Mesenchymal stem cell (in vitro differentiated cells and primary cell): ENCODE measurements at regions not wholly inside any gene's neighbourhood (a gene's known extent, or its start where the extent isn't known, plus 50 kb on each side); places are given as distances from the start of the nearest gene placed in this dataset.
A peak's percentile ranks its signal among the peaks of the same experiment; 100 is the strongest.

ENCODE experiments used
- DNase-seq: peaks from one replicate; pipeline ENCODE4 v3.0.0-alpha.2; 2013
- H2AFZ ChIP-seq: one replicate; pipeline ENCODE4 v1.6.1; 2013; ENCODE audit warnings: low read depth, mild to moderate bottlenecking, control low read depth, inconsistent platforms, low read length, moderate library complexity
- H2AK5ac ChIP-seq: 2 replicates; pipeline ENCODE4 v1.6.1; 2013; ENCODE audit warnings: low read length, moderate library complexity, mild to moderate bottlenecking, inconsistent platforms; ENCODE audit not compliant: severe bottlenecking
- H2BK120ac ChIP-seq: one replicate; pipeline ENCODE4 v1.6.1; 2013; ENCODE audit warnings: low read depth, mild to moderate bottlenecking, inconsistent platforms, low read length, moderate library complexity
- H2BK12ac ChIP-seq, 2 experiments: one replicate each; pipeline ENCODE4 v1.6.1; 2013; ENCODE audit warnings: inconsistent platforms in 2 of 2, low read length in 2 of 2, mild to moderate bottlenecking in 2 of 2, moderate library complexity in 2 of 2, control low read depth in 1 of 2
- H2BK15ac ChIP-seq: one replicate; pipeline ENCODE4 v1.6.1; 2013; ENCODE audit warnings: mild to moderate bottlenecking, low read depth, inconsistent platforms; ENCODE audit not compliant: poor library complexity, severe bottlenecking
- H2BK5ac ChIP-seq: 2 replicates; pipeline ENCODE4 v1.6.1; 2013; ENCODE audit warnings: low read depth, mild to moderate bottlenecking, low read length, control low read depth, inconsistent platforms; ENCODE audit not compliant: poor library complexity, severe bottlenecking
- H3K14ac ChIP-seq, 2 experiments: one replicate each; pipeline ENCODE4 v1.6.1; 2013; ENCODE audit warnings: inconsistent platforms in 2 of 2, low read length in 2 of 2, control low read depth in 1 of 2, mild to moderate bottlenecking in 1 of 2, moderate library complexity in 1 of 2
- H3K18ac ChIP-seq, 2 experiments: one replicate each; pipeline ENCODE4 v1.6.1; 2013; ENCODE audit warnings: inconsistent platforms in 2 of 2, low read length in 2 of 2, control low read depth in 1 of 2, low read depth in 1 of 2, mild to moderate bottlenecking in 1 of 2
- H3K23ac ChIP-seq, 2 experiments: one replicate each; pipeline ENCODE4 v1.6.1; 2013; ENCODE audit warnings: inconsistent platforms in 2 of 2, low read length in 2 of 2, mild to moderate bottlenecking in 2 of 2, moderate library complexity in 2 of 2, control low read depth in 1 of 2
- H3K27ac ChIP-seq: 2 replicates; pipeline ENCODE4 v1.5.1; 2013; ENCODE audit warnings: mild to moderate bottlenecking, moderate library complexity, low read length, control low read depth, inconsistent platforms; ENCODE audit not compliant: poor library complexity, severe bottlenecking
- H3K27me3 ChIP-seq, 2 experiments: 2 replicates each; pipeline versions ENCODE4 v1.6.1 to v1.7.0; 2013; ENCODE audit warnings: low read length in 2 of 2, mild to moderate bottlenecking in 2 of 2, moderate library complexity in 2 of 2, control low read depth in 1 of 2, inconsistent platforms in 1 of 2; ENCODE audit not compliant: control insufficient read depth in 1 of 2, insufficient read depth in 1 of 2
- H3K36me3 ChIP-seq, 2 experiments: 2 replicates each; pipeline versions ENCODE4 v1.6.1 to v1.7.0; 2013; ENCODE audit warnings: low read length in 2 of 2, control low read depth in 1 of 2, inconsistent platforms in 1 of 2, low read depth in 1 of 2, mild to moderate bottlenecking in 1 of 2; ENCODE audit not compliant: insufficient read depth in 2 of 2, control insufficient read depth in 1 of 2
- H3K4ac ChIP-seq, 2 experiments: one replicate each; pipeline ENCODE4 v1.6.1; 2013; ENCODE audit warnings: inconsistent platforms in 2 of 2, low read length in 2 of 2, mild to moderate bottlenecking in 2 of 2, moderate library complexity in 2 of 2, control low read depth in 1 of 2, low read depth in 1 of 2
- H3K4me1 ChIP-seq: 2 replicates; pipeline ENCODE4 v1.6.1; 2013; ENCODE audit warnings: low read depth, low read length, control low read depth; ENCODE audit not compliant: control insufficient read depth, insufficient read depth
- H3K4me2 ChIP-seq: 2 replicates; pipeline ENCODE4 v1.6.1; 2013; ENCODE audit warnings: low read length, mild to moderate bottlenecking, inconsistent platforms; ENCODE audit not compliant: poor library complexity, severe bottlenecking
- H3K4me3 ChIP-seq, 2 experiments: 2 replicates each; pipeline versions ENCODE4 v1.5.1 to v1.7.0; 2013; ENCODE audit warnings: low read length in 2 of 2, mild to moderate bottlenecking in 2 of 2, control low read depth in 1 of 2, low read depth in 1 of 2; ENCODE audit not compliant: insufficient read depth in 1 of 2
- H3K79me1 ChIP-seq: replicated peaks from 2 replicates; pipeline ENCODE4 v1.6.1; 2013; ENCODE audit warnings: mild to moderate bottlenecking, control low read depth, low read length, inconsistent platforms; ENCODE audit not compliant: poor library complexity, severe bottlenecking
- H3K9ac ChIP-seq: 2 replicates; pipeline ENCODE4 v1.7.0; 2013; ENCODE audit warnings: mild to moderate bottlenecking, low read length, moderate library complexity
- H3K9me3 ChIP-seq: 2 replicates; pipeline ENCODE4 v1.7.0; 2013; ENCODE audit warnings: mild to moderate bottlenecking, low read length; ENCODE audit not compliant: control insufficient read depth
- H4K8ac ChIP-seq: one replicate; pipeline ENCODE4 v1.6.1; 2013; ENCODE audit warnings: inconsistent platforms, mild to moderate bottlenecking, low read length, moderate library complexity
- H4K91ac ChIP-seq: one replicate; pipeline ENCODE4 v1.6.1; 2013; ENCODE audit warnings: mild to moderate bottlenecking, low read length, inconsistent platforms
- WGBS: methylation state at CpG from one replicate; pipeline ENCODE4 v1.1.7; 2013; ENCODE audit warnings: mixed read lengths; 5-methylcytosine and 5-hydroxymethylcytosine counted together

- no peak overlapping the region for H2AK5ac ChIP-seq
- no peak overlapping the region for H3K27ac ChIP-seq
- WGBS: 21% methylated on average over 1 of the region's 1 CpG
Measured at GRCh38 chr5:114296191-114296590, 65.7 kb upstream of the KCNN2 start.

GRCh38 chr5:114297915-114298314 lies 64.0 kb upstream of the KCNN2 start:
- Histone ChIP-seq H3K18ac (no peak overlapping the region), H4K8ac (no peak overlapping the region), H3K27ac (no peak overlapping the region), H3K4me1 (no peaks in the 10 kb centered on the region), H3K9me3 (no peaks in the 10 kb centered on the region), H3K14ac (no peak overlapping the region), H3K23ac (no peak overlapping the region), H2BK15ac (no peak overlapping the region), H2BK12ac (peak overlapping the region in 1 of 2 experiments; percentile 37), H3K9ac (no peak overlapping the region), H2BK5ac (no peak overlapping the region), H3K27me3 (no peaks in the 10 kb centered on the region), H3K4ac (no peak overlapping the region), H3K4me3 (no peak overlapping the region), H2BK120ac (no peak overlapping the region), H3K4me2 (no peak overlapping the region), H2AFZ (no peak overlapping the region), H3K79me1 (no peaks in the 10 kb centered on the region), H3K36me3 (no peaks in the 10 kb centered on the region), H4K91ac (no peak overlapping the region), H2AK5ac (no peak overlapping the region)
- no peak for DNase-seq
- 89% methylated on average over 2 of the region's 3 CpGs for WGBS

More at GRCh38 chr5:114296191-114296590, 65.7 kb upstream of the KCNN2 start:
- Histone ChIP-seq H3K27me3 (no peaks in the 10 kb centered on the region), H2BK120ac (no peak overlapping the region), H3K36me3 (no peaks in the 10 kb centered on the region), H3K9ac (no peak overlapping the region), H3K4ac (no peak overlapping the region), H3K4me1 (no peaks in the 10 kb centered on the region), H2BK15ac (no peak overlapping the region), H3K14ac (no peak overlapping the region), H4K8ac (no peak overlapping the region), H4K91ac (no peak overlapping the region), H3K9me3 (no peaks in the 10 kb centered on the region), H3K4me2 (no peak overlapping the region), H2BK12ac (no peak overlapping the region), H3K18ac (no peak overlapping the region), H2AFZ (no peak overlapping the region), H3K79me1 (no peaks in the 10 kb centered on the region), H2BK5ac (no peak overlapping the region), H3K4me3 (no peak overlapping the region), H3K23ac (no peak overlapping the region)
- peak; percentile 77 for DNase-seq

- no peak overlapping the region for H2BK120ac ChIP-seq
- no peak overlapping the region for H2AK5ac ChIP-seq
- no peak overlapping the region for H3K4me2 ChIP-seq
- H3K4me1 ChIP-seq: no peaks in the 10 kb centered on the region
- peak overlapping the region; percentile 89 for H4K91ac ChIP-seq
- peak overlapping the region; percentile 6 to 47 for H3K4ac ChIP-seq
- no peak overlapping the region for H2BK5ac ChIP-seq
- no peak overlapping the region for H3K4me3 ChIP-seq
- no peak overlapping the region for H3K14ac ChIP-seq
- DNase-seq: peak; percentile 62
- no peaks in the 10 kb centered on the region for H3K79me1 ChIP-seq
- H3K9ac ChIP-seq: no peak overlapping the region
- H3K23ac ChIP-seq: no peak overlapping the region
- peak overlapping the region; percentile 86 for H4K8ac ChIP-seq
- H3K27me3 ChIP-seq: no peaks in the 10 kb centered on the region
- peak overlapping the region; percentile 58 to 77 for H3K18ac ChIP-seq
- no peaks in the 10 kb centered on the region for H3K9me3 ChIP-seq
- peak overlapping the region; percentile 27 to 71 for H2BK12ac ChIP-seq
- H3K36me3 ChIP-seq: no peaks in the 10 kb centered on the region
- no peak overlapping the region for H3K27ac ChIP-seq
- H2AFZ ChIP-seq: no peak overlapping the region
- 86% methylated on average over 1 of the region's 1 CpG for WGBS
- peak overlapping the region; percentile 26 for H2BK15ac ChIP-seq
Measured at GRCh38 chr5:114305402-114306207, 56.3 kb upstream of the KCNN2 start.

- no peaks in the 10 kb centered on the region for H3K27me3 ChIP-seq
- H3K27ac ChIP-seq: no peak overlapping the region
- no peaks in the 10 kb centered on the region for H3K79me1 ChIP-seq
- no peak overlapping the region for H4K8ac ChIP-seq
- no peak overlapping the region for H3K9ac ChIP-seq
- no peak overlapping the region for H2AFZ ChIP-seq
- no peak overlapping the region for H2AK5ac ChIP-seq
- H3K4me3 ChIP-seq: no peak overlapping the region
- DNase-seq: no peak
- H3K23ac ChIP-seq: no peak overlapping the region
- H3K36me3 ChIP-seq: no peaks in the 10 kb centered on the region
- no peak overlapping the region for H3K14ac ChIP-seq
- no peaks in the 10 kb centered on the region for H3K9me3 ChIP-seq
- no peaks in the 10 kb centered on the region for H3K4me1 ChIP-seq
- no peak overlapping the region for H3K4me2 ChIP-seq
- no peak overlapping the region for H4K91ac ChIP-seq
- H3K4ac ChIP-seq: no peak overlapping the region
- no peak overlapping the region for H2BK5ac ChIP-seq
- no peak overlapping the region for H2BK15ac ChIP-seq
- H2BK120ac ChIP-seq: no peak overlapping the region
- H3K18ac ChIP-seq: no peak overlapping the region
- no peak overlapping the region for H2BK12ac ChIP-seq
- WGBS: 75% methylated on average over 1 of the region's 1 CpG
Measured at GRCh38 chr5:114308017-114308416, 53.9 kb upstream of the KCNN2 start.
